ENCODE measurements at regions not wholly inside any gene's neighbourhood (a gene's known extent, or its start where the extent isn't known, plus 50 kb on each side); places are given as distances from the start of the nearest gene placed in this dataset.

DNA sequence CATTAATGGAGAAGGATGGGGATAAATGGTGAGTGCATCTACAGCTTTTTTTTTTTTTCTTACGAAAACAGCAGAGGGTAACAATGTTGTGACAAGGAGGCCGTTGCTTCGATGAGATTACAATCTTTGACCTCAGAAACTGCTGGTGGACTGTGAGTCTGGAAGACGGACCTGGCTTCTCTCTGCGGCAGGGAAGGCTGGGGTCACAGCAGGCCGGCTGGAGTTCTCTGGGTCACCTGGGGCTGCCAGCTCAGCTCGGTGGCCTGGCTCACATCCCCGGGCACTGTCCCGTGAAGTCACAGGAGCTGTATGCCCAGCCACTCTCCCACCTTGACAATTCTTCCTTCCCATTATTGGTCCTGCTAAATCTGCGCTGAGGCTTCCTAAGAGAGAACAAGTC is 160.8 kb downstream of the ACKR3 start:
- peak overlapping the region; percentile 88 for H3K27ac ChIP-seq
- ATAC-seq (peak; percentile 66 to 79 (median 76)), DNase-seq (peak; percentile 31 to 82)
- no peaks in the 10 kb centered on the region for H3K9me3 ChIP-seq
- H3K4me1 ChIP-seq, result peaks cover 28% of the 10 kb centered on the region
- no peaks in the 10 kb centered on the region for H3K36me3 ChIP-seq (ENCODE audit: insufficient read depth in 1 of 2, low read depth in 1 of 2)
- H3K27me3 ChIP-seq (ENCODE audit: insufficient read depth in 3 of 3, low read length in 2 of 3), result no peaks in the 10 kb centered on the region
- no peak overlapping the region for H3K4me3 ChIP-seq
- no peak for TF ChIP-seq CTCF (IDR thresholded peaks at IDR 0.05)
- intact Hi-C loops (cut with DNase I), result loop anchor here in 1 of 2 donors (5.0 kb wide), 2 partner anchors 92 to 158 kb away; no protein-coding TSS in a partner anchor
- 29 to 48% (median 37%) methylated on average over 10 of the region's 10 CpGs for WGBS, 3 donors

- intact Hi-C loops (cut with DNase I), result loop anchor here in 1 of 2 donors (5.0 kb wide), 2 partner anchors 90 to 160 kb away; no protein-coding TSS in a partner anchor
- Histone ChIP-seq H3K9me3 (no peaks in the 10 kb centered on the region), H3K36me3 (ENCODE audit: insufficient read depth in 1 of 2, low read depth in 1 of 2) (no peaks in the 10 kb centered on the region), H3K27ac (peak overlapping the region; percentile 88), H3K4me3 (no peak overlapping the region), H3K4me1 (peaks cover 28% of the 10 kb centered on the region), H3K27me3 (ENCODE audit: insufficient read depth in 3 of 3, low read length in 2 of 3) (no peaks in the 10 kb centered on the region)
- no peak for TF ChIP-seq CTCF (IDR thresholded peaks at IDR 0.05)
- peak; percentile 79 to 90 for DNase-seq
- WGBS, 3 donors, result 20 to 36% (median 25%) methylated on average over 12 of the region's 12 CpGs
- peak; percentile 93 to 97 (median 94) for ATAC-seq
Measured at GRCh38 chr2:236731767-236732580, 162.3 kb downstream of the ACKR3 start.

DNA sequence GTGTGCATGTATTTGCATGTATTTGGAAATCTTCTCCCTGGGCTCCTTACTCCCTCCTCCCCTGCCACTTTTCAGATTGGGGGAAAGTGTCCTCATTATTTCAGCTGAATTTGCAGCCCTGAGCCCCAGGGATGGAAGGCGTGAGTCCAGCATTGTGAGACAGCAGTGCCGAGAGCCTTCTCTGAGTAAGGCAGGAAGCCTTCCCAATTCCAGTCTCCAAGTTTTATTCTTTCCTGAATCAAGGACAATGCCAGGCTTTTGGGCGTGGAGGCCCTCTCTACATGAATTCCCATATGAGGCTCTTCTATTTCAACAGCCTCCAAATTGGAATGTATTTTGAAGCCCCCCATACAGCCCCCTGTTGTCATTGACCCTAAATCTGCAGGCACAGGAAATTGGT is 163.5 kb downstream of the ACKR3 start:
- Histone ChIP-seq H3K27ac (peak overlapping the region; percentile 88), H3K27me3 (ENCODE audit: insufficient read depth in 3 of 3, low read length in 2 of 3) (no peaks in the 10 kb centered on the region), H3K9me3 (no peaks in the 10 kb centered on the region), H3K4me3 (no peak overlapping the region), H3K36me3 (ENCODE audit: insufficient read depth in 1 of 2, low read depth in 1 of 2) (no peaks in the 10 kb centered on the region), H3K4me1 (peaks cover 28% of the 10 kb centered on the region)
- intact Hi-C loops (cut with DNase I), result loop anchor here in 1 of 2 donors (5.0 kb wide), 2 partner anchors 89 to 161 kb away; no protein-coding TSS in a partner anchor
- DNase-seq (no peak), ATAC-seq (no peak)
- TF ChIP-seq CTCF (IDR thresholded peaks at IDR 0.05), result no peak
- WGBS, 3 donors, result 69 to 84% (median 72%) methylated on average over 3 of the region's 3 CpGs

DNA sequence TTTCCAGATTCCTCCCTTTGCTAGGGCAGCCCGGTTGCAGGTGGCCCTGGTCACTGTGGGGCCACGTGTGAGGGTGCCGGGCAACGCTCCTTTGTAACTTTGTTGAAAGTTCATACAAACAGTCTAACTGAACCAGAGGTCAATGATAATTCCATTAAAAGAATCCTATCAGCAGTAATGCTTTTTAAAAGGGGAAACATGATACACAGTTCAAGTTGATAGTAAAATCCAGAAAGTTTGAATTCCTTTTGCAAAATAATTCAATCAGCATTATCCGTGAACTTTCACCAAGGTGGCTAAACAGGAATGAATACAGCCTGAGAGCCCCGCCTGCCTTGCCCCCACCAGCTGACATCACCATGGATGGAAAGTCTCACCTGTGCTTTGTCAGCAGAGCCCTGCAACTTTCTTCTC is 166.2 kb downstream of the ACKR3 start:
- WGBS, 3 donors, result 89 to 93% (median 90%) methylated on average over 6 of the region's 6 CpGs
- TF ChIP-seq CTCF (IDR thresholded peaks at IDR 0.05), result no peak
- H3K27me3 ChIP-seq (ENCODE audit: insufficient read depth in 3 of 3, low read length in 2 of 3), result no peaks in the 10 kb centered on the region

More for the DNA sequence above, 166.2 kb downstream of the ACKR3 start:
- DNase-seq, result no peak
- Histone ChIP-seq H3K4me1 (peaks cover 21% of the 10 kb centered on the region), H3K4me3 (no peak overlapping the region), H3K36me3 (ENCODE audit: insufficient read depth in 1 of 2, low read depth in 1 of 2) (no peaks in the 10 kb centered on the region), H3K9me3 (no peaks in the 10 kb centered on the region), H3K27ac (no peak overlapping the region)
- intact Hi-C loops (cut with DNase I), result no loop called here
- no peak for ATAC-seq

Data from psoas muscle (tissue), 7 donors.